Stimulated activated CD4-positive, alpha-beta T cell treated with anti-CD3 and anti-CD28 coated beads, Interleukin-15, amount 100 ng/mL, for 48 hours (primary cell): ENCODE measurements at regions not wholly inside any gene's neighbourhood (a gene's known extent, or its start where the extent isn't known, plus 50 kb on each side); places are given as distances from the start of the nearest gene placed in this dataset.

ENCODE experiments used
- DNase-seq, 2 donors: peaks; one replicate each; pipeline ENCODE4 v3.0.0-alpha.2; 2020; ENCODE audit warnings: low read depth in 2 of 2

GRCh38 chr14:71668186-71668912 is 263.9 kb upstream of the RGS6 start:
- no peak for DNase-seq

- DNase-seq, result no peak
These were observed 259.6 kb upstream of the RGS6 start for GRCh38 chr14:71672596-71672995.

- no peak for DNase-seq
These were observed 256.9 kb upstream of the RGS6 start for GRCh38 chr14:71675126-71675899.

- DNase-seq, result no peak
These were observed 256.3 kb upstream of the RGS6 start for GRCh38 chr14:71675900-71676287.

GRCh38 chr14:71680736-71681387 is 251.4 kb upstream of the RGS6 start:
- no peak for DNase-seq

- no peak for DNase-seq
These were observed 249.9 kb upstream of the RGS6 start for GRCh38 chr14:71682337-71682736.

GRCh38 chr14:71684323-71684722 is 247.9 kb upstream of the RGS6 start:
- DNase-seq, result no peak

GRCh38 chr14:71686677-71687076 is 245.6 kb upstream of the RGS6 start:
- DNase-seq, result no peak

- DNase-seq, result no peak
These were observed 244.9 kb upstream of the RGS6 start for GRCh38 chr14:71687166-71687831.

- DNase-seq, result no peak
These were observed 243.7 kb upstream of the RGS6 start for GRCh38 chr14:71688576-71688975.

- DNase-seq, result no peak
These were observed 241.8 kb upstream of the RGS6 start for GRCh38 chr14:71690478-71690877.

- DNase-seq, result no peak
These were observed 239.7 kb upstream of the RGS6 start for GRCh38 chr14:71692496-71692895.

- DNase-seq, result no peak
These were observed 238.8 kb upstream of the RGS6 start for GRCh38 chr14:71693381-71693780.

GRCh38 chr14:71694591-71695530 is 237.4 kb upstream of the RGS6 start:
- DNase-seq, result no peak

- no peak for DNase-seq
These were observed 236.4 kb upstream of the RGS6 start for GRCh38 chr14:71695611-71696350.

- no peak for DNase-seq
These were observed 234.2 kb upstream of the RGS6 start for GRCh38 chr14:71698027-71698426.

- DNase-seq, result no peak
These were observed 233.6 kb upstream of the RGS6 start for GRCh38 chr14:71698673-71699072.

- no peak for DNase-seq
These were observed 230.2 kb upstream of the RGS6 start for GRCh38 chr14:71701990-71702389.

- DNase-seq, result no peak
These were observed 229.4 kb upstream of the RGS6 start for GRCh38 chr14:71702786-71703185.

GRCh38 chr14:71703477-71703876 is 228.8 kb upstream of the RGS6 start:
- no peak for DNase-seq
